Nephron (organoid): ENCODE measurements at regions not wholly inside any gene's neighbourhood (a gene's known extent, or its start where the extent isn't known, plus 50 kb on each side); places are given as distances from the start of the nearest gene placed in this dataset.
"Not testable (repeated sequence)": the region's sequence is repeated elsewhere in the genome, so short reads cannot be mapped to it uniquely, and the experiment has no call there.

Experiments used
- H3K27ac Mint-ChIP-seq, 3 experiments: 2 replicates each; pipeline ENCODE4 v1.8.0; 2020; ENCODE audit warnings: mixed read lengths in 3 of 3, mild to moderate bottlenecking in 2 of 3, moderate library complexity in 1 of 3
- H3K27me3 Mint-ChIP-seq: 2 replicates; pipeline ENCODE4 v1.8.0; 2021; ENCODE audit warnings: low read depth, mild to moderate bottlenecking, moderate library complexity, mixed read lengths
- H3K36me3 Mint-ChIP-seq: 2 replicates; pipeline ENCODE4 v1.8.0; 2020; ENCODE audit warnings: low read depth, mixed read lengths
- H3K4me1 Mint-ChIP-seq: 2 replicates; pipeline ENCODE4 v1.8.0; 2020; ENCODE audit warnings: mixed read lengths
- H3K4me3 Mint-ChIP-seq, 3 experiments: 2 replicates each; pipeline ENCODE4 v1.8.0; 2020; ENCODE audit warnings: mild to moderate bottlenecking in 3 of 3, mixed read lengths in 3 of 3, moderate library complexity in 2 of 3
- H3K9me3 Mint-ChIP-seq: 2 replicates; pipeline ENCODE4 v1.8.0; 2020; ENCODE audit warnings: mixed read lengths

DNA sequence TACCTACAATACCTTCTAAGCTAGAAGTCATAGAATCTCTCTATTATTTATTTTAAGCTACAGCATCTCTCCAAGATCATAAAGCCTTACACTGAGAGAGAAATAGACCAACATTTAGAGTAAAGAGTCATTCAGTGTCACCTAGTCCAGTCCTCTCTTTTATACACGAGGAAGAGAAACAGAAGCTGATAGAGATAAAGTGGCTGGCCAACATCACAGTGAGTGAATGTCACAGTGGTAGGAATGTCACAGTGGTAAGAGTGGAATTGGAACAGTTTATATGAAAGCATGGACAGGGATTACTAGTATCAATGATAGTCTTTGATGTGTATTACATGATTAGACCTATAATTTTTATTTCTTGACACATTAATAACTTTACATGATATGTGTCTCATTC lies 307.8 kb upstream of the NBPF12 start:
- not testable (repeated sequence) for H3K9me3 Mint-ChIP-seq, H3K4me1 Mint-ChIP-seq, H3K4me3 Mint-ChIP-seq, H3K36me3 Mint-ChIP-seq, H3K27me3 Mint-ChIP-seq, H3K27ac Mint-ChIP-seq

DNA sequence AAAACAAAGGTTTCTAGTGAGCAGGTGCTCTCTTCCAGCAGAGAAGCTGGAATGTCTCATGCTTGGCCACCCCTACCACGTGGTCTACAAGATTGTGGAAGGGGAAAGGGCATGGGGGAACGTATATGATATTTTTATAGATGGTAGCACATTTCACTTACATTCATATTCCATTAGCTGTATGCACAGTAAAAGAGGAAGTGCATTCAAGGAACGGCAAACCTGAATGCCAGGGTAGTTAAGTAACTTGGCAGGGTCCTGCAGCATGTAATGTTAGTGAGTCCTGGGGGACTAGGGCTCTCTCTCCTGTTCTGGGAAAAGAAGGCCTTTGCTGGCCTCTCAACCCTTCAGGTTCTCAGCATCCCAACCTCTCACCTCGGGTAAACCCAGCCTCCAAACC lies 319.5 kb upstream of the NBPF12 start:
- H3K9me3 Mint-ChIP-seq, H3K27ac Mint-ChIP-seq, H3K36me3 Mint-ChIP-seq, H3K4me3 Mint-ChIP-seq, H3K4me1 Mint-ChIP-seq, H3K27me3 Mint-ChIP-seq: not testable (repeated sequence)

- H3K4me3 Mint-ChIP-seq, H3K27me3 Mint-ChIP-seq, H3K27ac Mint-ChIP-seq, H3K4me1 Mint-ChIP-seq, H3K9me3 Mint-ChIP-seq, H3K36me3 Mint-ChIP-seq: not testable (repeated sequence)
These were observed 333.4 kb upstream of the NBPF12 start for GRCh38 chr1:146604681-146605080.

- H3K9me3 Mint-ChIP-seq, H3K36me3 Mint-ChIP-seq, H3K27ac Mint-ChIP-seq, H3K4me3 Mint-ChIP-seq, H3K27me3 Mint-ChIP-seq, H3K4me1 Mint-ChIP-seq: not testable (repeated sequence)
These were observed 337.3 kb upstream of the NBPF12 start for GRCh38 chr1:146600720-146601307.

- H3K9me3 Mint-ChIP-seq, H3K27me3 Mint-ChIP-seq, H3K4me3 Mint-ChIP-seq, H3K27ac Mint-ChIP-seq, H3K36me3 Mint-ChIP-seq, H3K4me1 Mint-ChIP-seq: not testable (repeated sequence)
These were observed 338.2 kb upstream of the NBPF12 start for GRCh38 chr1:146599906-146600305.

DNA sequence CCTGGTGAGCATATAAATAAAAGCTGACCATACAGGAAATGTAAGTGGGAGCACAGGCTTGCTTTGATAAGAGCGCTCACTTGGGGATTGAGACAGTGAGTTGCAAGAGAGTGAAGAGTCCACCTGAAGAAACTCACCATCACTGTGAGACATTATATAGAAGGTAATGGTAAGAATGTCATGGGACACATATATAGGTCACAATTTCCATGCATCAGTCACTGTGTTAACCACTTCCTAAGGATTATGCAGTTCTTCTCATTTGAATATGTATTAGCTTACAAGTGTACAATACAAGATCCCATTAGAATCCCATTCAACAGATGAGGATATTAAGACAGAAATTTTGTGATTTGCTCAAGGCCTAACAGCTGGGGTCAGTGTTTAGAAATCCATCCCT lies 352.4 kb upstream of the NOTCH2NLA start:
- not testable (repeated sequence) for H3K4me3 Mint-ChIP-seq

DNA sequence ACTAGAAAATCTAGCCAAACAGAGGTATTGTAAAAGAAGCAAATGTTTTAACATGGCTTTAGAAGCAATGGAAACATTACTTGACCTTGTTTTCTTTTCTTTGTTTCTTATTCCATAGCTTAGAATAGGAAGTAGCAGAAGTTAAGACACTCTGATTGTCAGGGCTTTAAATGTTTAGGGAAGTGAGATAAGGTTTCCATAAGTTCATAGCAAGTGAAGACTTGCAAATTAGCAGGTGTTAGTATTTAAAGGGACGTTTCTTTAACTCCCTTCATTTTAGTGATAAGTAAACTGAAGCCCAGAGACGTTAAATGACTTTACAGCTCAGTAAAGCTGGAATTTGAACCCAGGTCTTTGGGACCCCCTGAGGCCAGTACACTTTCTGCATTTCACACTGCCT lies 338.7 kb upstream of the NOTCH2NLA start:
- not testable (repeated sequence) for H3K27ac Mint-ChIP-seq, H3K4me1 Mint-ChIP-seq, H3K9me3 Mint-ChIP-seq, H3K36me3 Mint-ChIP-seq, H3K4me3 Mint-ChIP-seq, H3K27me3 Mint-ChIP-seq

More for the DNA sequence above, 352.4 kb upstream of the NOTCH2NLA start:
- not testable (repeated sequence) for H3K9me3 Mint-ChIP-seq, H3K27ac Mint-ChIP-seq, H3K36me3 Mint-ChIP-seq, H3K27me3 Mint-ChIP-seq, H3K4me1 Mint-ChIP-seq

GRCh38 chr1:146558032-146558431 lies 329.2 kb upstream of the NOTCH2NLA start:
- H3K27me3 Mint-ChIP-seq = not testable (repeated sequence)

DNA sequence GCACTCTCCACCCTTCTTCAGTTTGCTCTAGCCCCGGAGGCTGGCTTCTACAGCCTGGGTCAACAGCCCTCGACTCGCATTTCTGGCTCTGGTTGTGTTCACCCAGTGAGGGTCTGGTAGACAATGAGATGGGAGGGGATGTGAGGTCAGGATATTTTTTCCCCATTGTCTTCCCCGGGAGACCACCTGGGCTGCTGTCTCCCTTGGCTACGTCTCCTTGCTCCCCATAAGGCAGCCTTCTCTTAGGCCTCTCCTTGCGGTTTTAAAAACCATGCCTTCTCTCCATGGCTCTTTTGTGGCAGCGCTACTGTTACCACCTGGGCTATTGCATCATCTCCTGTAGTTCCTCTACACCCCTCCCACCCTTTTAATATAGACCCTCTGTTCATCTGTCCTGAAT lies 327.6 kb upstream of the NOTCH2NLA start:
- not testable (repeated sequence) for H3K36me3 Mint-ChIP-seq, H3K4me1 Mint-ChIP-seq, H3K9me3 Mint-ChIP-seq, H3K27me3 Mint-ChIP-seq, H3K27ac Mint-ChIP-seq, H3K4me3 Mint-ChIP-seq

More at GRCh38 chr1:146558032-146558431, 329.2 kb upstream of the NOTCH2NLA start:
- H3K9me3 Mint-ChIP-seq, H3K27ac Mint-ChIP-seq, H3K36me3 Mint-ChIP-seq, H3K4me1 Mint-ChIP-seq, H3K4me3 Mint-ChIP-seq: not testable (repeated sequence)

GRCh38 chr1:146552414-146552813 lies 323.6 kb upstream of the NOTCH2NLA start:
- not testable (repeated sequence) for H3K27ac Mint-ChIP-seq, H3K36me3 Mint-ChIP-seq, H3K4me1 Mint-ChIP-seq, H3K9me3 Mint-ChIP-seq, H3K4me3 Mint-ChIP-seq, H3K27me3 Mint-ChIP-seq

DNA sequence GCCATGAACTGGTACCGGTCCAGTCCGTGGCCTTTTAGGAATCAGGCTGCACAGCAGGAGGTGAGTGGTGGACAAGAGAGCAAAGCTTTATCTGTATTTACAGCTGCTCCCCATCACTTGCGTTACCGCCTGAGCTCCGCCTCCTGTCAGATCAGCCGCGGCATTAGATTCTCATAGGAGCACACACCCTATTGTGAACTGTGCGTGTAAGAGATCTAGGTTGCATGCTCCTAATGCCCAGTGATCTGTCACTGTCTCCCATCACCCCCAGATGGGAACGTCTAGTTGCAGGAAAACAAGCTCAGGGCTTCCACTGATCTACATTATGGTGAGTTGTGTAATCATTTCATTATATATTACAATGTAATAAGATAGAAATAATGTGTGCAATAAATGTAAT lies 319.9 kb upstream of the NOTCH2NLA start:
- not testable (repeated sequence) for H3K36me3 Mint-ChIP-seq, H3K4me3 Mint-ChIP-seq, H3K4me1 Mint-ChIP-seq, H3K27me3 Mint-ChIP-seq, H3K27ac Mint-ChIP-seq, H3K9me3 Mint-ChIP-seq

DNA sequence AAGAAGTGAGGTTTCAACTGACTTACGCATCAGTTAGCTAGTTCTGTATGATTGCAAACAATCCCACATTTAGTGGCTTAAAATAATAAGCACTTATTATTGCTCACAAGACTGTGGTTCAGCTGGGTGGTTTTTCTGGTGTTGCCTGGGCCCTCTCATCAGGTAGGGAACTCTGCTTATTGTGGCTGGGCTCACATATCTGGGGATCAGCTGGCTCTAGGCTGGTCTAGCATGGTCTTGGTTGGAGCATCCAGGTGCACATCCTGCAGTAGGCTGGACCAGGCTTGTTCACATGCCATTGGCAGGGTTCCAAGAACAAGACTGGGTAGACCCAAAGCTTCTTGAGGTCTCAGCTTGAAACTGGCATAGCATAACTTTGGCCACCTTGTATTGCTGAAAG lies 317.4 kb upstream of the NOTCH2NLA start:
- not testable (repeated sequence) for H3K4me3 Mint-ChIP-seq, H3K36me3 Mint-ChIP-seq, H3K4me1 Mint-ChIP-seq, H3K9me3 Mint-ChIP-seq, H3K27me3 Mint-ChIP-seq, H3K27ac Mint-ChIP-seq

GRCh38 chr1:146537775-146538373 lies 309.1 kb upstream of the NOTCH2NLA start:
- not testable (repeated sequence) for H3K27me3 Mint-ChIP-seq, H3K9me3 Mint-ChIP-seq, H3K4me1 Mint-ChIP-seq, H3K4me3 Mint-ChIP-seq, H3K36me3 Mint-ChIP-seq, H3K27ac Mint-ChIP-seq

DNA sequence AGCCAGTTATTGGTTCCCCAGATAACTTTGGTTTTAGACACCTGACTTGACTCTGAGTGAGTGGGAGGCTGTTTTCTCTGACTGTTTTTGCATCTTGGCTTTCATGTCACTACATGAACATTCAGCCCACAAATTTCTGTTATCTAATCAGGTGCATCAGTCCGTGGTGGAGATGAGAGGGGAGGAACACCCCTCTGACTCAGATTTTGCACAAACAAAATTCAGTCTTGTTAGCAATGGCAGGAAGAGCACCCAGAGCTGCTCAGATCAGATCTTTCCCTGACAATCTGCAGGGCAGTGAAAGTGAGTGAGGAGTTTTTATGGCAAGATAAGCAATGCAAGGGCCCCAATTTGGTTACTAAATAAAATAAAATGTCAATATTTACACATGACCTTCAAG lies 307.2 kb upstream of the NOTCH2NLA start:
- H3K27ac Mint-ChIP-seq, H3K9me3 Mint-ChIP-seq, H3K4me1 Mint-ChIP-seq, H3K4me3 Mint-ChIP-seq, H3K36me3 Mint-ChIP-seq, H3K27me3 Mint-ChIP-seq: not testable (repeated sequence)

- H3K9me3 Mint-ChIP-seq, H3K4me1 Mint-ChIP-seq, H3K4me3 Mint-ChIP-seq, H3K36me3 Mint-ChIP-seq, H3K27ac Mint-ChIP-seq, H3K27me3 Mint-ChIP-seq: not testable (repeated sequence)
These were observed 306.8 kb upstream of the NOTCH2NLA start for GRCh38 chr1:146535575-146535974.

DNA sequence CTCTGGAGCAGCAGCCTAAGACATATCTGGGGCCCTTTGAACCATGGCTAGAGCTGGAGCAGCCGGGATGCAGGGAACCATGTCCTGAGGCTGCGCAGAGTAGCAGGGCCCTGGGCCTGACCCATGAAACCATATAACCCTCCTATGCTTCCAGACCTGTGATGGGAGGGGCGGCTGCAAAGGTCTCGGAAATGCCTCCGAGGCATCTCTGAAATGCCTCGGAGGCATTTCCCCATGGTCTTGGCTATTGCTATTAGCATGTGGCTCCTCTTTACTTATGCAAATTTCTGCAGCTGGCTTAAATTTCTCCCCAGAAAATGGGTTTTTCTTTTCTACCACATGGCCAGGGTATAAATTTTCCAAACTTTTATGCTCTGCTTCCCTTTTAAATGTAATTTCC lies 302.1 kb upstream of the NOTCH2NLA start:
- H3K27ac Mint-ChIP-seq, H3K4me1 Mint-ChIP-seq, H3K4me3 Mint-ChIP-seq, H3K36me3 Mint-ChIP-seq, H3K27me3 Mint-ChIP-seq, H3K9me3 Mint-ChIP-seq: not testable (repeated sequence)
